Body of pancreas (tissue), 4 donors: ENCODE measurements at regions not wholly inside any gene's neighbourhood (a gene's known extent, or its start where the extent isn't known, plus 50 kb on each side); places are given as distances from the start of the nearest gene placed in this dataset.

Source experiments
- CTCF ChIP-seq, 7 experiments: fragments of 450-650 bp in 4 of 7; fragments of 200-600 bp in 3 of 7; sonication (generic) in 3 of 7; IDR thresholded peaks; one replicate each; pipeline ENCODE4 v1.5.1; 2016 to 2019; ENCODE audit warnings: antibody characterized with exemption in 7 of 7
- POLR2A ChIP-seq, 3 donors: fragments of 450-650 bp; IDR thresholded peaks; one replicate each; pipeline ENCODE4 v1.6.1; 2016; ENCODE audit warnings: antibody characterized with exemption in 3 of 3, mild to moderate bottlenecking in 2 of 3

DNA sequence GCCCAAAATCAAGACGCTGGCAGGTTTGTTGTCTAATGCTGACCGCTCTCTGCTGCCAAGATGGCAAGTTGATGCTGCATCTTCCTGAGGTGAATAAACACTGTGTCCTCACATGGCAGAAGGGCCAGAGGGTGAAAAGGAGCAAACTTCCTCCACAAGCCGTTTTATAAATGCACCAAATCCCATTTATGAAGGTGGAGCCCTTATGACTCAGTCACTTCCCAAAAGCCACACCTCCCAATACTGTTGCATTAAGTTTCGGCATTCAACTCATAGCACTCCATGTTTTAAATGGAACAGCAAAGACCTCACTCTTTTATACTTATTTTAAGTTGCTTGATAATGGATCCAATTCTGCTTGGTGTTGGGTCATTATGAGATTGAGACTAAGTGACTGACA lies 316.6 kb downstream of the RFPL4B start:
- TF ChIP-seq CTCF (IDR thresholded peaks at IDR 0.05) (no peak), POLR2A (IDR thresholded peaks at IDR 0.05) (no peak)
